H1 (cell line): ENCODE measurements at regions not wholly inside any gene's neighbourhood (a gene's known extent, or its start where the extent isn't known, plus 50 kb on each side); places are given as distances from the start of the nearest gene placed in this dataset.

ENCODE experiments used
- CTCF ChIA-PET: fragments of 300-600 bp; sonication (Branson Sonifier 250); formaldehyde crosslinking; loops from one replicate; lab custom pipeline; 2021; ENCODE audit not compliant: partially characterized antibody; lab: Charles Lee
- POLR2A ChIA-PET: fragments of 300-600 bp; sonication (Branson Sonifier 250); formaldehyde crosslinking; loops from one replicate; lab custom pipeline; 2021; ENCODE audit warnings: inconsistent platforms; ENCODE audit not compliant: partially characterized antibody; lab: Charles Lee
- DNase-seq, 2 experiments: peaks; one replicate each; pipeline versions ENCODE4 v3.0.0 to v3.0.0-alpha.2; 2010 to 2022; ENCODE audit warnings: low spot score in 2 of 2, low read depth in 1 of 2, mixed read lengths in 1 of 2
- FAIRE-seq: peaks from 2 replicates; lab custom pipeline; 2011; peaks lifted over from hg19 to GRCh38; lab: Jason Lieb, UNC
- H2AFZ ChIP-seq: 2 replicates; pipeline ENCODE4 v1.8.1; 2012; ENCODE audit warnings: low read length, inconsistent platforms
- H2AK5ac ChIP-seq: 2 replicates; pipeline ENCODE4 v1.6.1; 2013; ENCODE audit warnings: low read depth, low read length
- H2BK120ac ChIP-seq: replicated peaks from 2 replicates; pipeline ENCODE3; 2013; ENCODE audit warnings: low read depth, low read length, inconsistent platforms
- H2BK12ac ChIP-seq: 2 replicates; pipeline ENCODE4 v1.6.1; 2013; ENCODE audit warnings: low read depth, low read length
- H2BK15ac ChIP-seq: 2 replicates; pipeline ENCODE4 v1.6.1; 2013; ENCODE audit warnings: low read length
- H2BK20ac ChIP-seq: 2 replicates; pipeline ENCODE4 v1.6.1; 2013; ENCODE audit warnings: low read length
- H2BK5ac ChIP-seq: 2 replicates; pipeline ENCODE4 v1.6.1; 2013; ENCODE audit warnings: low read depth, low read length
- H3K14ac ChIP-seq: 2 replicates; pipeline ENCODE4 v1.6.1; 2013; ENCODE audit warnings: inconsistent platforms; ENCODE audit not compliant: insufficient read length
- H3K18ac ChIP-seq: 2 replicates; pipeline ENCODE4 v1.6.1; 2013; ENCODE audit warnings: low read length; ENCODE audit errors: extremely low read depth
- H3K23ac ChIP-seq: 2 replicates; pipeline ENCODE4 v1.6.1; 2013; ENCODE audit warnings: inconsistent platforms; ENCODE audit not compliant: insufficient read length
- H3K23me2 ChIP-seq: 2 replicates; pipeline ENCODE4 v1.6.1; 2013; ENCODE audit warnings: low read depth, low read length
- H3K27ac ChIP-seq: 2 replicates; pipeline ENCODE4 v1.6.1; 2011; ENCODE audit warnings: low read depth, low read length, inconsistent platforms
- H3K27me3 ChIP-seq, 4 experiments: replicated peaks in 1 of 4; 1 replicate in 1 of 4; 2 replicates in 3 of 4; pipeline versions ENCODE4 v1.6.1 to v1.8.1; 2011 to 2013; ENCODE audit warnings: low read length in 3 of 4, mild to moderate bottlenecking in 3 of 4, inconsistent platforms in 2 of 4, mixed read lengths in 2 of 4, moderate library complexity in 1 of 4; ENCODE audit not compliant: control insufficient read depth in 3 of 4, insufficient read depth in 3 of 4; ENCODE audit errors: extremely low read depth in 1 of 4
- H3K36me3 ChIP-seq, 4 experiments: 2 replicates each; pipeline versions ENCODE4 v1.6.1 to v1.8.1; 2011 to 2013; ENCODE audit warnings: mild to moderate bottlenecking in 4 of 4, low read length in 3 of 4, moderate library complexity in 2 of 4, control low read depth in 1 of 4, inconsistent platforms in 1 of 4; ENCODE audit not compliant: insufficient read depth in 4 of 4, control insufficient read depth in 2 of 4
- H3K4ac ChIP-seq: replicated peaks from 2 replicates; pipeline ENCODE3; 2013; ENCODE audit warnings: low read length, low read depth, mixed read lengths, inconsistent platforms; ENCODE audit not compliant: insufficient read length
- H3K4me1 ChIP-seq, 4 experiments: replicated peaks in 1 of 4; 1 replicate in 1 of 4; 2 replicates in 3 of 4; pipeline versions ENCODE4 v1.6.1 to v1.8.1; 2011 to 2013; ENCODE audit warnings: low read length in 3 of 4, inconsistent platforms in 2 of 4, mixed read lengths in 1 of 4; ENCODE audit not compliant: insufficient read depth in 4 of 4, control insufficient read depth in 3 of 4
- H3K4me2 ChIP-seq, 2 experiments: 2 replicates each; pipeline versions ENCODE4 v1.6.1 to v1.8.1; 2011 to 2013; ENCODE audit warnings: low read depth in 2 of 2, low read length in 2 of 2, control low read depth in 1 of 2, inconsistent platforms in 1 of 2, mild to moderate bottlenecking in 1 of 2; ENCODE audit not compliant: insufficient read depth in 1 of 2
- H3K4me3 ChIP-seq, 4 experiments: fragments of 200-600, 300-600 bp in 1 of 4; sonication (generic), shearing (Covaris generic), sonication (Bioruptor Twin) in 1 of 4; 2 replicates each; pipeline versions ENCODE4 v1.5.1 to v1.8.1; 2011 to 2016; ENCODE audit warnings: low read length in 4 of 4, low read depth in 3 of 4, control low read depth in 2 of 4, inconsistent platforms in 2 of 4, mild to moderate bottlenecking in 2 of 4, mixed read lengths in 1 of 4, moderate library complexity in 1 of 4; ENCODE audit not compliant: insufficient read depth in 2 of 4; ENCODE audit errors: extremely low read depth in 1 of 4
- H3K56ac ChIP-seq: replicated peaks from 2 replicates; pipeline ENCODE3; 2013; ENCODE audit warnings: low read depth, mild to moderate bottlenecking, mixed read lengths, low read length, inconsistent platforms; ENCODE audit not compliant: insufficient read length
- H3K79me1 ChIP-seq: 2 replicates; pipeline ENCODE4 v1.6.1; 2013; ENCODE audit warnings: low read depth, low read length, control low read depth
- H3K79me2 ChIP-seq, 2 experiments: 2 replicates each; pipeline versions ENCODE4 v1.6.1 to v1.8.1; 2012 to 2013; ENCODE audit warnings: low read length in 2 of 2, mild to moderate bottlenecking in 2 of 2, inconsistent platforms in 1 of 2; ENCODE audit not compliant: insufficient read depth in 2 of 2, control insufficient read depth in 1 of 2
- H3K9ac ChIP-seq, 4 experiments: replicated peaks in 1 of 4; 1 replicate in 1 of 4; 2 replicates in 3 of 4; pipeline versions ENCODE4 v1.6.1 to v1.8.1; 2011 to 2013; ENCODE audit warnings: low read depth in 3 of 4, low read length in 3 of 4, control low read depth in 2 of 4, mild to moderate bottlenecking in 2 of 4, moderate library complexity in 2 of 4, inconsistent platforms in 1 of 4; ENCODE audit errors: extremely low read depth in 1 of 4
- H3K9me3 ChIP-seq, 2 experiments: 2 replicates each; pipeline versions ENCODE4 v1.6.1 to v1.8.1; 2012 to 2013; ENCODE audit warnings: mild to moderate bottlenecking in 2 of 2, moderate library complexity in 2 of 2, control low read depth in 1 of 2, inconsistent platforms in 1 of 2, low read depth in 1 of 2, low read length in 1 of 2, mixed read lengths in 1 of 2; ENCODE audit not compliant: insufficient read depth in 2 of 2
- H4K20me1 ChIP-seq, 2 experiments: replicated peaks in 1 of 2; 2 replicates each; pipeline versions ENCODE3 to v1.8.1; 2011 to 2013; ENCODE audit warnings: inconsistent platforms in 2 of 2, low read length in 2 of 2, mild to moderate bottlenecking in 1 of 2; ENCODE audit not compliant: insufficient read depth in 2 of 2, control insufficient read depth in 1 of 2
- H4K5ac ChIP-seq: 2 replicates; pipeline ENCODE4 v1.6.1; 2013; ENCODE audit warnings: low read length, low read depth, mixed read lengths, inconsistent platforms; ENCODE audit not compliant: insufficient read length
- H4K8ac ChIP-seq: 2 replicates; pipeline ENCODE4 v1.8.0; 2013; ENCODE audit warnings: mild to moderate bottlenecking, moderate library complexity, low read length, inconsistent platforms; ENCODE audit not compliant: insufficient read depth; ENCODE audit errors: extremely low read depth
- H4K91ac ChIP-seq: replicated peaks from 2 replicates; pipeline ENCODE3; 2013; ENCODE audit warnings: low read length, mixed read lengths, inconsistent platforms; ENCODE audit not compliant: insufficient read length
- NRF1 ChIP-seq: IDR thresholded peaks from 2 replicates; pipeline ENCODE4 v1.6.1; 2011; ENCODE audit warnings: mild to moderate bottlenecking, low read depth, low read length, improper control_type of control experiment
- TEAD4 ChIP-seq: IDR thresholded peaks from 2 replicates; pipeline ENCODE4 v1.6.1; 2012; ENCODE audit warnings: low read depth, low read length, inconsistent platforms, mixed read lengths
- WGBS, 2 experiments: shearing (Covaris generic) in 1 of 2; methylation state at CpG; one replicate each; pipeline versions ENCODE4 v1.1.6 to v1.1.7; 2013 to 2015; ENCODE audit warnings: low lambda C conversion rate in 2 of 2, mixed read lengths in 2 of 2, inconsistent platforms in 1 of 2, low coverage in 1 of 2, missing lambda C conversion rate in 1 of 2; ENCODE audit not compliant: insufficient replicate concordance in 2 of 2, insufficient coverage in 1 of 2, insufficient read length in 1 of 2; ENCODE audit errors: extremely low coverage in 1 of 2, missing lambda C conversion rate in 1 of 2; 5-methylcytosine and 5-hydroxymethylcytosine counted together

DNA sequence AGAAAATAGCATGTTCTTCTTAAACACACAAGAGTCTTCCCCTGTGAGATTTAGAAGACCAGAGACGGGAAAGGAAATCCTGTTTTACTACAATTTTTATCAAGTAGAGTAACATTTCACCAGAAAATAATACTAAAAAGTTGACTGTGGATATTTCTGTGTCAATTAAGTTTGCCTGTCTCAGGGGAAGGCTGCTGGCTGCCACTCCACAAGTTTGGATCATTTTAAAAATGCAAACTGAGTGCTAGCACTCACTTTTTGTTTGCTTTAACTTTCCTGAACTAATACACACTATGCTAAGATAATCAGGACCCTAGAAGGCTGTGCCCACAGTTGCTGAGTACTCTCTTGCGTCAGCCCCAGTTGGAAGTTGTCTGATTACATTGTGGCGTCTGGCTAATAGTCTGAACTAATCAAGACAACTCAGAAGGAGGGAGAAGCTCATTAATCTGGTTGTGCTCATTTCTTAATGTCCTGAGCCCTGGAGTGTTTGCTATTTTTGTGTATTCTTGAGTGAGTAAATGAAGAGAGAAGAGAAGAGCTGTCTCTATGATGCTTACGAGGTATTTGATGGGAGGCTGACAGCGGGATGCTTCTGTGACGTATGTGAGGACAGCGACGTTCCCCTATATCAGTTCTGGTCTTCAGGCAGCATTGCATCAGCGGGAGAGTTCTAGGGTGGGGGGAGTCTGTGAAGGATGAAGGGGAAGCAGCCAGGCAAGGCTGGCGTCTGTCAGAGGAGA, 664.2 kb downstream of the QKI start:
- H3K9me3 ChIP-seq = no peaks in the 10 kb centered on the region
- no peak for TF ChIP-seq NRF1
- no peak for TF ChIP-seq TEAD4
- TF ChIP-seq, all 59 proteins: peak for 0
- no peak overlapping the region for H2BK12ac ChIP-seq
- H2BK5ac ChIP-seq = no peak overlapping the region
- 78% methylated on average over 10 of the region's 10 CpGs; no CpG with 5 or more reads in 1 of the 2 experiments for WGBS, 2 experiments
- H2BK15ac ChIP-seq = no peak overlapping the region
- H3K4me2 ChIP-seq = no peak overlapping the region
- 0 out of 2 replicates have a peak overlapping the region, but pooled peaks have one; percentile 12 for H4K8ac ChIP-seq
- H3K56ac ChIP-seq = no peak overlapping the region
- no peaks in the 10 kb centered on the region for H3K36me3 ChIP-seq
- FAIRE-seq (no peak), DNase-seq (no peak)
- H2AFZ ChIP-seq = no peak overlapping the region
- H3K23ac ChIP-seq = no peak overlapping the region
- no peak overlapping the region for H3K27ac ChIP-seq
- H3K23me2 ChIP-seq = no peaks in the 10 kb centered on the region
- H4K20me1 ChIP-seq = no peaks in the 10 kb centered on the region
- no peaks in the 10 kb centered on the region for H3K79me2 ChIP-seq
- H4K91ac ChIP-seq = no peak overlapping the region
- POLR2A ChIA-PET = interaction anchor here (1.2 kb wide), 1 partner anchor 9 kb away, joined by 4 read pairs; no protein-coding TSS in a partner anchor
- no peak overlapping the region for H3K4me3 ChIP-seq
- no peaks in the 10 kb centered on the region for H3K4me1 ChIP-seq
- H3K79me1 ChIP-seq = no peaks in the 10 kb centered on the region
- CTCF ChIA-PET = interaction anchor here (0.6 to 2.2 kb wide), 2 partner anchors 19 to 413 kb away, joined by 3 to 7 read pairs; no protein-coding TSS in a partner anchor
- no peak overlapping the region for H2AK5ac ChIP-seq
- H3K9ac ChIP-seq = no peak overlapping the region
- no peaks in the 10 kb centered on the region for H3K27me3 ChIP-seq
- H3K18ac ChIP-seq = no peak overlapping the region
- no peak overlapping the region for H4K5ac ChIP-seq
- no peak overlapping the region for H2BK120ac ChIP-seq
- H3K4ac ChIP-seq = no peak overlapping the region
- H3K14ac ChIP-seq = no peak overlapping the region
- no peak overlapping the region for H2BK20ac ChIP-seq
